ENCODE measurements at regions not wholly inside any gene's neighbourhood (a gene's known extent, or its start where the extent isn't known, plus 50 kb on each side); places are given as distances from the start of the nearest gene placed in this dataset.
"Not testable (repeated sequence)": the region's sequence is repeated elsewhere in the genome, so short reads cannot be mapped to it uniquely, and the experiment has no call there.

DNA sequence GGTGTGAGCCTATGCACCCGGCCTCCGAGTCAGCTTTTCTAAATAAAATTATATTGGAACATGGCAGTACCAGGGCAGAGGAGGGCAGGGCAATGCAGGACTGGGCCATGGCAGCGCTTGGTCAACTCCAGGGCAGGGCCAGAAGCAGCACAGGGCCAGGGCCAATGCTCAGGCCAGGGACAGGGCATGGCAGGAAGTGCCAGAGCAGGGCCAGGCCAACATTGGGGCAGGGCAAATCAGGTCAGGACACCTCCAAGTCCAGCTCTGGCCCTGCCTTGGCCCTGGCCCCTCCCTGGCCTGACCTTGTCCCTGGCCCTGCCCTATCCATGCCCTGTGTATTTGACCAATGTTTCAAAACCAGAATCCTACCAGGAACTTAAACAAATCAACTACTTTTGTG is 156.1 kb downstream of the LIPI start:
- no peak for TF ChIP-seq EP300 (IDR thresholded peaks at IDR 0.05)
- TF ChIP-seq, protein P1, sequence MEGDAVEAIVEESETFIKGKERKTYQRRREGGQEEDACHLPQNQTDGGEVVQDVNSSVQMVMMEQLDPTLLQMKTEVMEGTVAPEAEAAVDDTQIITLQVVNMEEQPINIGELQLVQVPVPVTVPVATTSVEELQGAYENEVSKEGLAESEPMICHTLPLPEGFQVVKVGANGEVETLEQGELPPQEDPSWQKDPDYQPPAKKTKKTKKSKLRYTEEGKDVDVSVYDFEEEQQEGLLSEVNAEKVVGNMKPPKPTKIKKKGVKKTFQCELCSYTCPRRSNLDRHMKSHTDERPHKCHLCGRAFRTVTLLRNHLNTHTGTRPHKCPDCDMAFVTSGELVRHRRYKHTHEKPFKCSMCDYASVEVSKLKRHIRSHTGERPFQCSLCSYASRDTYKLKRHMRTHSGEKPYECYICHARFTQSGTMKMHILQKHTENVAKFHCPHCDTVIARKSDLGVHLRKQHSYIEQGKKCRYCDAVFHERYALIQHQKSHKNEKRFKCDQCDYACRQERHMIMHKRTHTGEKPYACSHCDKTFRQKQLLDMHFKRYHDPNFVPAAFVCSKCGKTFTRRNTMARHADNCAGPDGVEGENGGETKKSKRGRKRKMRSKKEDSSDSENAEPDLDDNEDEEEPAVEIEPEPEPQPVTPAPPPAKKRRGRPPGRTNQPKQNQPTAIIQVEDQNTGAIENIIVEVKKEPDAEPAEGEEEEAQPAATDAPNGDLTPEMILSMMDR (IDR thresholded peaks at IDR 0.05) = no peak
- TF ChIP-seq POLR2AphosphoS5 (IDR thresholded peaks at IDR 0.05) = no peak
- no peak for TF ChIP-seq POLR2A (IDR thresholded peaks at IDR 0.05; ENCODE audit: low read depth)
- DNase-seq (ENCODE audit: extremely low spot score) = no peak
- H3K4me1 ChIP-seq = peaks cover 0 to 6% (median 1%) of the 10 kb centered on the region in 4 donors
- no peaks in the 10 kb centered on the region for H3K27me3 ChIP-seq
- no peak overlapping the region for H3K4me3 ChIP-seq
- intact Hi-C loops (cut with DNase I) = no loop called here
- 100% methylated on average over 3 of the region's 3 CpGs for WGBS
- H3K36me3 ChIP-seq = no peaks in the 10 kb centered on the region
- H3K27ac ChIP-seq (replicated peaks in 1 of 4) = no peak overlapping the region
- no peaks in the 10 kb centered on the region for H3K9me3 ChIP-seq

DNA sequence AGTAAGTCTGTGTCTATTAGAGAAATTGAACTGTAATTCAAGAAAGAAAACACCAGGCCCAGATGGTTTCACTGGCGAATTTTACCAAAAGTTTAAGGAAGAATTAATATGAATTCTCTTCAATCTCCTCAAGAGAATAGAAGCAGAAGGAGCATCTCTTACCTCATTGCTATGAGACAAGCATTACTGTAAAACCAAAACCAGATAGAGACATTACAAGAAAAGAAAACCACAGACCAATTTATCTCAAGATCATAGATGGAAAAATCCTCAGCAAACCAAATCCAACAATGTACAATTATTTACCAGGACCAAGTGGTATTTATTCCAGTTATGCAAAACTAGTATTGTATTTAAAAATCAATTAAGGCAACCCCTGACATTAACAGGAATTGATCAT is 160.6 kb downstream of the LIPI start:
- intact Hi-C loops (cut with DNase I) = no loop called here
- Histone ChIP-seq H3K9me3 (no peaks in the 10 kb centered on the region), H3K36me3 (no peaks in the 10 kb centered on the region), H3K4me3 (no peak overlapping the region), H3K4me1 (no peaks in the 10 kb centered on the region), H3K27me3 (no peaks in the 10 kb centered on the region), H3K27ac (replicated peaks in 1 of 4) (no peak overlapping the region)
- 86% methylated on average over 1 of the region's 1 CpG for WGBS
- TF ChIP-seq POLR2A (IDR thresholded peaks at IDR 0.05; ENCODE audit: low read depth) (no peak), POLR2AphosphoS5 (IDR thresholded peaks at IDR 0.05) (no peak), EP300 (IDR thresholded peaks at IDR 0.05) (no peak)
- DNase-seq (ENCODE audit: extremely low spot score) = no peak

DNA sequence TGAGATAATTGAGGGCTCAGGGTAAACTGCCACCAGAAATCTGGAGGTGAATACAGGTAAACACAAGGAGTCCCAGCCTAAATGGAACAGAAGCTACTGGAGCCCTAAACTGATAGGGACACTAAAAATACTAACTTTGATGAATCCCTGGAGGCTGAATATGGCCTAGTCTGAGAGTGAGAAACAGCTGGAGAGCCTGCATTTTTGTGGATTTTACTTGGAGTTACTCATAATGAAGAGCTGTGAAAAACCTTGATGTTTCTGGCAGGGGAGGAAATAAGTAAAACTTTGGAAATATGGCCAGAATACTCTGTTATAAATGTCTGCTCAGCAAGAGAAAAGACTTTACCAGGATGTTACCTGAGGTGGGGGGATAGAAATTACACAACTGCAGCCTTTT is 164.4 kb downstream of the LIPI start:
- Histone ChIP-seq H3K4me3 (no peak overlapping the region), H3K9me3 (no peaks in the 10 kb centered on the region), H3K27ac (replicated peaks in 1 of 4) (no peak overlapping the region), H3K36me3 (no peaks in the 10 kb centered on the region), H3K27me3 (no peaks in the 10 kb centered on the region), H3K4me1 (peaks cover 0 to 5% (median 0%) of the 10 kb centered on the region in 4 donors)
- intact Hi-C loops (cut with DNase I) = no loop called here
- no peak for DNase-seq (ENCODE audit: extremely low spot score)
- TF ChIP-seq POLR2A (IDR thresholded peaks at IDR 0.05; ENCODE audit: low read depth) (no peak), POLR2AphosphoS5 (IDR thresholded peaks at IDR 0.05) (no peak), EP300 (IDR thresholded peaks at IDR 0.05) (no peak)
- TF ChIP-seq, protein P1 (IDR thresholded peaks at IDR 0.05) = no peak

DNA sequence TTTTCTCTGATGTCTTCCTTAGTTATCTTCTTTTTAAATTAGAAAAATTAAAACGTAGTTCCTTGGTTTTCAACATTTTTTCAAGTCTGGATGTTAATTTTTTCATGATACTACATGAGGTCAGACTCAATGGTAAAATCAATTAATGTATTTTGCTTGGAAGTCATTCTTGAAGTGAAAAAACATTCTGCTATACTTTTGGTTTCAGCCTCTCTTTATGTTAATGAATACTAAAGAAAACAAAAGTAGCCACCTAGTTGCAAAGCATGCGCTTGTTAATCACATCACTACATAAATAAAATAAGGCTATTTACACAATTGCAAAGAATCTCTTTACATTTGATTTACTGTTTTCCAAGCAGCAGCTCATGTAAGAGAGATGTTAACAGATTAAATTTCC is 170.4 kb downstream of the LIPI start:
- no peak for TF ChIP-seq POLR2A (IDR thresholded peaks at IDR 0.05; ENCODE audit: low read depth)
- TF ChIP-seq EP300 (IDR thresholded peaks at IDR 0.05) = no peak
- no peak for TF ChIP-seq POLR2AphosphoS5 (IDR thresholded peaks at IDR 0.05)
- TF ChIP-seq, protein P1 (IDR thresholded peaks at IDR 0.05) = no peak
- H3K27ac ChIP-seq (replicated peaks in 1 of 4) = no peak overlapping the region
- DNase-seq (ENCODE audit: extremely low spot score) = no peak
- 92% methylated on average over 2 of the region's 2 CpGs for WGBS
- no peaks in the 10 kb centered on the region for H3K27me3 ChIP-seq
- no peaks in the 10 kb centered on the region for H3K9me3 ChIP-seq
- intact Hi-C loops (cut with DNase I) = no loop called here
- H3K4me3 ChIP-seq = no peak overlapping the region
- H3K36me3 ChIP-seq = no peaks in the 10 kb centered on the region
- peaks cover 0 to 5% (median 0%) of the 10 kb centered on the region in 4 donors for H3K4me1 ChIP-seq

DNA sequence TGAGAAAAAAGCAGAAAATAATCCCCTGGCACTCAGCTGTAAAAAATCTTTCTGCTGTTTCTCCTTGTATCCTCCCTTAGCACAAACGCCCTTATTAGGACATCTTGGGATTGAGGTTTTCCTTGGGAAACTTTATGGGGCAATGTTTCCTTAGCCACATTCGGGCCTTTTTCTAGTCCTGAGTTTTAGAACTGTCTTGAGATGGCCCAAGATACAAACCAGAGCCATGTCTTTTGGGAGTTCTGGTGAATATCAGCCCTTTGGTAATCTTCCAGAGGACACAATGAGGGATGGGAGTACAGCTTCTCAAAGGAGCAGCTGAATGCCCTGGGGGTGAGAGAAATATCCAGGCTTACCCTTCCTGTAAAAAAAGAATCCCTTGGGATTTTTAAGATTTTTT is 182.1 kb downstream of the LIPI start:
- H3K4me3 ChIP-seq; intact Hi-C loops (cut with DNase I); DNase-seq (ENCODE audit: extremely low spot score); H3K36me3 ChIP-seq; H3K9me3 ChIP-seq; H3K27me3 ChIP-seq: not testable (repeated sequence)
- peaks cover 0 to 13% (median 10%) of the 10 kb centered on the region in 4 donors for H3K4me1 ChIP-seq
- H3K27ac ChIP-seq (replicated peaks in 1 of 4) = peak overlapping the region in 2 of 4 donors; percentile 54 to 65
- 31% methylated on average over 2 of the region's 2 CpGs for WGBS

DNA sequence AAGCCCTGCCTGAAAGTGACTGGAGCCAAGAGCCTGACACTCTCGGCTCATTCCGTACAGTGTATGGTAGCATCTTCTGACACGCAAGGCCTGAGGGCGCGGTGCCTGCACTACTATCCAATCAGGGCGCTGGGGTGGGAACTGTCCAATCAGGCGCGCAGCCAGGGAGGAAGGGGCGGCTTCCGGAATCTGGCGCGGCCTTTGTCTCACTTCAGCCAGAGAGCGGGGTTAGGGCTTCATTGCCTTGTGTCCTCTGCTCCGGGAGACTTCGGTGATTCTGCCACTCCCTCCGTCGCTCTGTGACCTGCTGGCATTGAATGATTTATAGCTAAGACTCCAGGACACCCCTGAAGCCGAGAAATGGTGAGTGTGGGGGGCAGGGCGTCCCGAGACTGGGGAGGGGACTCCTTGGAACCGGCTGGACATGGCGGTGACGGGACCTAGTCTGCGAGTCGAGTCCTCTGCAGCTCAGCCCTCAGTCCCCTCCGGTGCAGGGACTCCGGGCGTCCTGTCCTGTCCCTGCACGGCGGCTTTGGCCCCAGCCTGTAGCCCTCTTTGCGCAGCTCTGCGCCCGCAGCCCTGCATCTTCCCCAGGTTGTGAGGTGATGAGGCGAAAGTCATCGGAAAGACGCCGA is 183.4 kb downstream of the LIPI start:
- H3K27me3 ChIP-seq; H3K9me3 ChIP-seq; intact Hi-C loops (cut with DNase I); H3K36me3 ChIP-seq: not testable (repeated sequence)
- H3K4me3 ChIP-seq = peak overlapping the region; percentile 59 to 65 (median 62)
- H3K27ac ChIP-seq (replicated peaks in 1 of 4) = peak overlapping the region; percentile 25 to 79 (median 70)
- TF ChIP-seq POLR2AphosphoS5 (IDR thresholded peaks at IDR 0.05) = peak; percentile 57 to 79
- 0% methylated on average over 17 of the region's 37 CpGs for WGBS
- peak; percentile 97 for DNase-seq (ENCODE audit: extremely low spot score)
- H3K4me1 ChIP-seq = peaks cover 0 to 13% (median 10%) of the 10 kb centered on the region in 4 donors

DNA sequence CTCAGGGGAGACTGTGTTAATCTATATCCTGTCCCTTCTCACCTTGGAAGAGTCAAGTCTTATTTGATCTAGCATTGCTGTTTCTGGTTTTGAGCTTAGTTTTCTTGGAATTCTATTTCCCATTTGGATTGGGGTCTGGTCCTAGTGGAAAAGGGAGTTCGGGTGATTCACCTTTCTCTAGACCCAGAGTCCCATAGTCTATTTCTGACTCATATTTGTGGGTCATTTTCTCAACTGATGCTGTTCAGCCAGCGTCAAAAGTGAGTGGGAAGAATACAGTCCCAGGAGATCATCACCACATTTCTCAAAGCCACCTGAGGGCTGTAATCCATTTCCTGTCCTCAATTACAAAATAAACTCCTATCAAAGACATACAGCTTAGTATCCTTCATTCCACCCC is 190.6 kb downstream of the LIPI start:
- H3K4me3 ChIP-seq; H3K36me3 ChIP-seq; H3K9me3 ChIP-seq; H3K27me3 ChIP-seq; H3K27ac ChIP-seq (replicated peaks in 1 of 4); DNase-seq (ENCODE audit: extremely low spot score); H3K4me1 ChIP-seq; intact Hi-C loops (cut with DNase I): not testable (repeated sequence)
- 54% methylated on average over 2 of the region's 2 CpGs for WGBS

DNA sequence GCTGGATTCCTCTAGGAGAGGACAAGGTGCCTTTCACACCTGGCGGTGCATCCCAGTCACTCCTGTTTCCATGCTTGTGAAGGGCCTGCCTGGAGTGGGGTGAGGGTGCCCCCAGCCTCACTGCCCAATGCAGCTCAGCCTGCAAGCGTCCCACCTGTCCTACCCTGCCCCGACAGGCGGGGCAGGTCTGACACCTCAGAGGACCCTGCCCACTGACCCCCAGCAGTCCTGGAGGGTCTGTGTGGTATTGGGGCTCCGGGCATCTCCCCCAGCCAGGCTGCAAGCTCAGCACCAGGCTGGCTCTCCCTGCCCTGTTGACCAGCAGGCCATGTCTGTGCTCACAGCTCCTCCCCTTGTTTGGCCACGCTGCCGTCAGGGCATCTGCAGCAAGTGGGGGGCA is 194.9 kb downstream of the LIPI start:
- H3K4me1 ChIP-seq; H3K4me3 ChIP-seq; H3K27ac ChIP-seq (replicated peaks in 1 of 4); DNase-seq (ENCODE audit: extremely low spot score); H3K9me3 ChIP-seq; H3K27me3 ChIP-seq; intact Hi-C loops (cut with DNase I); H3K36me3 ChIP-seq: not testable (repeated sequence)
- no CpG with 5 or more reads among the region's 7 CpGs for WGBS

DNA sequence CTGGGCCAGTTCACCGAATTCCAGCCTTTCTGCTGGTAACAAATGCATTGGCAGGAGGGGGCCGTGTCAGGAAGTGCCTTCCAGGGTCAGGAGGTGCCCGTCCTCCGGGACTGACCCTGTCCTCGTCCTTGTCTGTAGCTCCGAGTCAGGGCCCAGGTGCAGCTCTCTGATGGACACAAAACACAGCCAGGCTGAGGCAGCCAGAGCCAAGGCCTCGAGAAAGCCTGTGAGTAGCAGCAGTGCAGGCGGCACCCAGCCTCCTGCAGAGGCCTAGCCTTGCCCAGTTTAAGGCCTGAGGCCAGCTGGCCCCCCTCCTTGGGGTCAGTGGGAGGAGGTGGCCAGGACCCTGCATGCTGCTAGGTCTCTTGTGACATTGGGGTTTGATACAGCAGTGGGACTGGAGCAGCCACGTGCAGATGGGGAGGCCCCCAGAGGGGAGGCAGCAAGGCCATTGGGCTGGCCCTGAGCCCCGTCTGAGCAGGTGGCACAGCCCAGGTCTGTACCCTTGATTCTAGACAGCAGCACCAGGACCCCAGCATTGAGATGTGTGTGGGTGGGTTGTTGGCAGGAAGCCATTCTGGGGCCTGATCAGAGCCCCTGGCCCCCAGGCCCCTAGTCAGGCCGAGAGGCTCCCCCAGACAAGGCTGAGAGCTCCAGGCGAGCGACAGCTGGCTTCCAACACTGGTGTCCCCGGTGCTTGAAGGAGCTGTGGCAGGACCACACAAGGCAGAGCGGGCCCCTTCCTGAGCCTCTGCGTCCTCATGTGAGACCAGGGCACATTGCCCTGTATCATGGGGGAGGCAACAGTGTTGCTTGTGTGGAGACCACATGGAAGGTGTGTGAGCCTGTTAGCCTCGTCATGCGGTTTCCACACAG is 196.9 kb downstream of the LIPI start:
- intact Hi-C loops (cut with DNase I); H3K27ac ChIP-seq (replicated peaks in 1 of 4); H3K4me3 ChIP-seq; H3K36me3 ChIP-seq; DNase-seq (ENCODE audit: extremely low spot score); H3K9me3 ChIP-seq; H3K4me1 ChIP-seq; H3K27me3 ChIP-seq: not testable (repeated sequence)
- 81% methylated on average over 6 of the region's 18 CpGs for WGBS

Data from esophagus muscularis mucosa (tissue), 4 donors.